ENCODE measurements at regions not wholly inside any gene's neighbourhood (a gene's known extent, or its start where the extent isn't known, plus 50 kb on each side); places are given as distances from the start of the nearest gene placed in this dataset.

GRCh38 chr12:127503246-127503645 is 763.7 kb upstream of the TMEM132C start:
- TF ChIP-seq EP300 (IDR thresholded peaks at IDR 0.05; ENCODE audit: borderline replicate concordance) = no peak
- TF ChIP-seq RAD21 (IDR thresholded peaks at IDR 0.05; ENCODE audit: low read depth) = no peak
- TF ChIP-seq MAX (IDR thresholded peaks at IDR 0.05) = no peak

GRCh38 chr12:127504874-127505273 is 762.1 kb upstream of the TMEM132C start:
- TF ChIP-seq EP300 (IDR thresholded peaks at IDR 0.05; ENCODE audit: borderline replicate concordance) = no peak

GRCh38 chr12:127507341-127507740 is 759.6 kb upstream of the TMEM132C start:
- TF ChIP-seq FOXM1 (IDR thresholded peaks at IDR 0.05; ENCODE audit: borderline replicate concordance, low read depth) (no peak), CEBPB (IDR thresholded peaks at IDR 0.05) (no peak), TEAD4 (IDR thresholded peaks at IDR 0.05) (no peak), MAX (IDR thresholded peaks at IDR 0.05) (no peak)

- TF ChIP-seq EGR1 (IDR thresholded peaks at IDR 0.05) (no peak), USF1 (IDR thresholded peaks at IDR 0.05) (no peak), YY1 (IDR thresholded peaks at IDR 0.05; ENCODE audit: low read depth) (no peak)
Measured at GRCh38 chr12:127509066-127509778, 757.7 kb upstream of the TMEM132C start.

- TF ChIP-seq TAF1 (IDR thresholded peaks at IDR 0.05; ENCODE audit: low read depth) (no peak), REST (IDR thresholded peaks at IDR 0.05; ENCODE audit: low read depth) (no peak), YY1 (IDR thresholded peaks at IDR 0.05; ENCODE audit: low read depth) (no peak), NFIC (IDR thresholded peaks at IDR 0.05) (no peak), TCF12 (IDR thresholded peaks at IDR 0.05; ENCODE audit: low read depth) (no peak), RAD21 (IDR thresholded peaks at IDR 0.05; ENCODE audit: low read depth) (no peak), ZBTB7A (IDR thresholded peaks at IDR 0.05; ENCODE audit: low read depth) (no peak), MAX (IDR thresholded peaks at IDR 0.05) (no peak), CEBPB (IDR thresholded peaks at IDR 0.05) (no peak), EP300 (IDR thresholded peaks at IDR 0.05; ENCODE audit: borderline replicate concordance) (no peak), TEAD4 (IDR thresholded peaks at IDR 0.05) (no peak), USF1 (IDR thresholded peaks at IDR 0.05) (no peak), FOXM1 (IDR thresholded peaks at IDR 0.05; ENCODE audit: borderline replicate concordance, low read depth) (no peak), EGR1 (IDR thresholded peaks at IDR 0.05) (no peak)
Measured at GRCh38 chr12:127515941-127516340, 751.0 kb upstream of the TMEM132C start.

- TF ChIP-seq USF1 (IDR thresholded peaks at IDR 0.05) (no peak), EP300 (IDR thresholded peaks at IDR 0.05; ENCODE audit: borderline replicate concordance) (no peak), ZBTB7A (IDR thresholded peaks at IDR 0.05; ENCODE audit: low read depth) (no peak), TEAD4 (IDR thresholded peaks at IDR 0.05) (no peak), CREB1 (IDR thresholded peaks at IDR 0.05; ENCODE audit: low read depth) (no peak), YY1 (IDR thresholded peaks at IDR 0.05; ENCODE audit: low read depth) (no peak), TAF1 (IDR thresholded peaks at IDR 0.05; ENCODE audit: low read depth) (no peak), MAX (IDR thresholded peaks at IDR 0.05) (no peak), REST (IDR thresholded peaks at IDR 0.05; ENCODE audit: low read depth) (no peak), EGR1 (IDR thresholded peaks at IDR 0.05) (no peak), FOXM1 (IDR thresholded peaks at IDR 0.05; ENCODE audit: borderline replicate concordance, low read depth) (no peak), TCF12 (IDR thresholded peaks at IDR 0.05; ENCODE audit: low read depth) (no peak), CEBPB (IDR thresholded peaks at IDR 0.05) (no peak), NFIC (IDR thresholded peaks at IDR 0.05) (no peak), RAD21 (IDR thresholded peaks at IDR 0.05; ENCODE audit: low read depth) (no peak)
Measured at GRCh38 chr12:127516467-127516866, 750.5 kb upstream of the TMEM132C start.
